ENCODE measurements at regions not wholly inside any gene's neighbourhood (a gene's known extent, or its start where the extent isn't known, plus 50 kb on each side); places are given as distances from the start of the nearest gene placed in this dataset.

DNA sequence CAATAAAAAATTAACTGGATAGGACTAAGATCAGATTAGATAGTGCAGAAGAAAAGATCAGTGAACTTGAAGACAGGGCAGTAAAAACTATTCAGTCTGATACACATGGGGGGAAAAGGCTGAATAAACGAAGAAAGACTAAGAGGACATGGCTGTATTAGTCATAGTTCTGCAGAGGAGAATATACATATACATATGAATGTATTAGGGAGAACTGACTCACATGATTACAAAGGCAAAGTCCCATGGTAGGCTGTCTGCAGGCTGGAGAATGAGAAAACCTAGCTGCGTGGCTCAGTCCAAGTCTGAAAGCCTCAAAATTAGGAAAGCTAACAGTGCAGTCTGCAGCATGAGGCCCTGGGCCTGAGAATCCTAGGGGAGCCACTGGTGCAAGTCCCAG is 98.2 kb upstream of the GNAO1 start:
- H3K9ac ChIP-seq (ENCODE audit: low read length), result no peak overlapping the region
- no peaks in the 10 kb centered on the region for H3K4me1 ChIP-seq (ENCODE audit: control insufficient read depth, insufficient read depth, low read length)
- no peaks in the 10 kb centered on the region for H3K9me3 ChIP-seq (ENCODE audit: control insufficient read depth, low read length)
- DNase-seq (ENCODE audit: low read depth), result no peak
- H3K4me3 ChIP-seq (ENCODE audit: low read length), result no peak overlapping the region
- no peaks in the 10 kb centered on the region for H3K36me3 ChIP-seq (ENCODE audit: control insufficient read depth, insufficient read depth, low read length, severe bottlenecking)
- peaks cover 22% of the 10 kb centered on the region for H3K27me3 ChIP-seq (replicated peaks; ENCODE audit: control insufficient read depth, insufficient read depth, low read length)

DNA sequence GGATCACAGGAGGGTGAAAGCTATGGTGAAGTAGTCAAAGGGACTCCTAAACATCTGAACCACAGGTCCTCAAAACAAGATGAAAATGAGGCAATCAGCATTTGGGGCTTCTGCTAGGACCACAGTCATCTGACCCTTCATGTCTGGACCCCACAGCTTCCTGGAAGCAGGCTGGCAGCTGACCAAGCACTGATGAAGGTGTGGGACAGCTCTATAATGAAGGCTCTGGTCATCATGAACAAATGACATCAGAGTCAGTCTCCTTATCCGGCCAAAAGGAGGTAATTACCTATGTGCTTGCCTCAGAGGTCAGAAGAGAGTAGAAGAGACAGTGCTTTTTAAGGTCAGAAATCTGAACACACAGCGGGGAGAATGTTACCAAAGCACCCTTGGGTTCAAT is 101.2 kb upstream of the GNAO1 start:
- peaks cover 20% of the 10 kb centered on the region for H3K27me3 ChIP-seq (replicated peaks; ENCODE audit: control insufficient read depth, insufficient read depth, low read length)
- no peak overlapping the region for H3K4me3 ChIP-seq (ENCODE audit: low read length)
- no peaks in the 10 kb centered on the region for H3K9me3 ChIP-seq (ENCODE audit: control insufficient read depth, low read length)
- DNase-seq (ENCODE audit: low read depth), result no peak
- no peak overlapping the region for H3K9ac ChIP-seq (ENCODE audit: low read length)
- H3K4me1 ChIP-seq (ENCODE audit: control insufficient read depth, insufficient read depth, low read length), result no peaks in the 10 kb centered on the region
- no peaks in the 10 kb centered on the region for H3K36me3 ChIP-seq (ENCODE audit: control insufficient read depth, insufficient read depth, low read length, severe bottlenecking)

DNA sequence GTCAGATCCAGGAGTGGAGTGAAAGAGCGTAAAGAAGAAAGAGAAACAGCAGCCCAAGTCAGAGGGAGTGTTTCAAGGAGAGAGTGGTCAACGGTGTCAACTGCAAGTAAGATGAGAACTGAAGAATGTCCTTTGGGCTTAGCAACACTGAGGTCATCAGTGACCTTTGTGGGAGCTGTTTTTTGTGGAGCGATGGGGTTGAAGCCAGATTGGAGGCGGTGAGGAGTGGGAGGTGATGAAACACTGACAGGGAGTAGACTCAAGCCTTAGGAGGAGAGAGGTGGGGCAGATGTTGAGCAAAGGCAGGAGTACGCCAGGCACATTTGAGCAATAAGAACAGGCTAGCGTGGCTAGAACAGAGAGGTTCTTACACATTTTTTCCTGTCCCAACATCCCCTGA is 103.7 kb upstream of the GNAO1 start:
- H3K27me3 ChIP-seq (replicated peaks; ENCODE audit: control insufficient read depth, insufficient read depth, low read length), result peaks cover 20% of the 10 kb centered on the region
- DNase-seq (ENCODE audit: low read depth), result no peak
- H3K36me3 ChIP-seq (ENCODE audit: control insufficient read depth, insufficient read depth, low read length, severe bottlenecking), result no peaks in the 10 kb centered on the region
- no peaks in the 10 kb centered on the region for H3K9me3 ChIP-seq (ENCODE audit: control insufficient read depth, low read length)
- no peak overlapping the region for H3K9ac ChIP-seq (ENCODE audit: low read length)
- no peak overlapping the region for H3K4me3 ChIP-seq (ENCODE audit: low read length)
- H3K4me1 ChIP-seq (ENCODE audit: control insufficient read depth, insufficient read depth, low read length), result no peaks in the 10 kb centered on the region

DNA sequence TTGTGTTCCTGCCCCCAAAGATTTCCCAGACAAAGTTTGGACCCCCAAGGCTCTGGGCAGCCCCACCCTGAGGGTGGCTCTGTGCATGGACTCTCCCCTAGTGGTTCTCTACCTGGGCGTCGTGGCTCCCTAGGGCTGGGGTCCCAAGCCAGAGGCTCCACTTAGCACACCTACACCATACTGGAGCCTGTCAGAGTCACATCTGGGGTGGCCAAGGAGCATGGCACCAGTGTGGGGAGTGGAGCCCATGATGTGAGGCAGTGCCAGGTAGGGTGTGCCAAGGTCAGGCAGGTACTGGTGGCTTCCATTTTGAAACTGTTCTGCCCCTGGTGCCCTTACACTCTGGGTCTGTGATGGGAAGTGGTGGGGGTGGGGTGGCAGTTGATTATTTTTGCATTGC is 109.9 kb upstream of the GNAO1 start:
- no peaks in the 10 kb centered on the region for H3K36me3 ChIP-seq (ENCODE audit: control insufficient read depth, insufficient read depth, low read length, severe bottlenecking)
- peaks cover 7% of the 10 kb centered on the region for H3K9me3 ChIP-seq (ENCODE audit: control insufficient read depth, low read length)
- H3K9ac ChIP-seq (ENCODE audit: low read length), result no peak overlapping the region
- H3K27me3 ChIP-seq (replicated peaks; ENCODE audit: control insufficient read depth, insufficient read depth, low read length), result no peaks in the 10 kb centered on the region
- no peak for DNase-seq (ENCODE audit: low read depth)
- no peaks in the 10 kb centered on the region for H3K4me1 ChIP-seq (ENCODE audit: control insufficient read depth, insufficient read depth, low read length)
- H3K4me3 ChIP-seq (ENCODE audit: low read length), result no peak overlapping the region

DNA sequence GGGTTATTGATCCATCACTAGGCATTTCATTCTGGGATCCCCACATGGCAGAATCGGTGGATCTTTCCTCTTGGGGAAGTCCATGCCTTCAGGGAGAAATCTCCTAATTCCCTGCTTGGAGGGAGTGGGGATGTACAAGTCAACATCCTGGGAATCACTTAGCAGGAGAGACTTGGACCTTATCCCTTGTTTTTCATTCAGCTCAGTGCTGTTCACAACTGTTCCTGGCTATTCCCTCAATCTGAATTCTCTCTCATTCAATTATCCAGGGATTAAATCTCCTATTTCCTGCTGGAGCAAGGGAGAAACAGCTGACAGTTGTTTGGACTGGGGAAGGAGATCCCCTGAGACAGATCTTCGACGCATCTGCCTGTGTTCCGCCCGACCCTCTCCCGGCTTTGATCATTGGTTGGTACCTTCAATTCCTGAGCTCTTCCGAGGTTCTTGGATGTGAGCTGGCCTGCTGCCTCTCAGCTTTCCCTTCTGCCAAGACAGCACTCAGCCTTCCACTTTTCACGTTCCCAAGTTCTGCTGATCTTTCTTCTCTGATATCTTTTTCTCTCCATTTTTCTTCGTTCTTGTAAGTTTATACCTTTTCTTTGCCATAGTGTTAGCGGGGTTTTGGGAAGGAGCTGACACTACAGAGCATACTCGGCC is 115.4 kb upstream of the GNAO1 start:
- Histone ChIP-seq H3K36me3 (ENCODE audit: control insufficient read depth, insufficient read depth, low read length, severe bottlenecking) (no peaks in the 10 kb centered on the region), H3K9ac (ENCODE audit: low read length) (no peak overlapping the region), H3K9me3 (ENCODE audit: control insufficient read depth, low read length) (no peaks in the 10 kb centered on the region), H3K4me3 (ENCODE audit: low read length) (no peak overlapping the region), H3K27me3 (replicated peaks; ENCODE audit: control insufficient read depth, insufficient read depth, low read length) (peaks cover 14% of the 10 kb centered on the region), H3K4me1 (ENCODE audit: control insufficient read depth, insufficient read depth, low read length) (no peaks in the 10 kb centered on the region)
- no peak for DNase-seq (ENCODE audit: low read depth)

DNA sequence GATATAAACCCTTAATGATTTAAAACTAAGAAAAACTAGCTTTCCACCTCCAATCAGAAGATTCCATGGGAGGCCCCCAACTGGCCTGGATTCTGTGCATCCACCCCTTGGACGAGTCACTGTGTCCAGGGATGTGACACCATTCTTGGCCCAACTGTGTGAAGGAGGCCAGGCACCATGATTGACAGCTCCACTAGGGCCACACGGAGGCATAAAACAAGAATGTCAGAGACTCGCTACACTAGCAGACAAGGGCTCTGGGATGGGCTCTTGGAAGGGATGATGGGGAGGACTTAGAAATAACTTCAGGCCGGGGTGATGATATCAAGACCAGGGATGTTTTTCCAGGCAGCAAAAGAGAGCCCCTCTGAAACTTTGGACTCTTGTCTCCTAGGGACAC is 117.8 kb upstream of the GNAO1 start:
- DNase-seq (ENCODE audit: low read depth), result no peak
- Histone ChIP-seq H3K9me3 (ENCODE audit: control insufficient read depth, low read length) (no peaks in the 10 kb centered on the region), H3K4me1 (ENCODE audit: control insufficient read depth, insufficient read depth, low read length) (no peaks in the 10 kb centered on the region), H3K36me3 (ENCODE audit: control insufficient read depth, insufficient read depth, low read length, severe bottlenecking) (no peaks in the 10 kb centered on the region), H3K9ac (ENCODE audit: low read length) (no peak overlapping the region), H3K4me3 (ENCODE audit: low read length) (no peak overlapping the region), H3K27me3 (replicated peaks; ENCODE audit: control insufficient read depth, insufficient read depth, low read length) (peaks cover 14% of the 10 kb centered on the region)

DNA sequence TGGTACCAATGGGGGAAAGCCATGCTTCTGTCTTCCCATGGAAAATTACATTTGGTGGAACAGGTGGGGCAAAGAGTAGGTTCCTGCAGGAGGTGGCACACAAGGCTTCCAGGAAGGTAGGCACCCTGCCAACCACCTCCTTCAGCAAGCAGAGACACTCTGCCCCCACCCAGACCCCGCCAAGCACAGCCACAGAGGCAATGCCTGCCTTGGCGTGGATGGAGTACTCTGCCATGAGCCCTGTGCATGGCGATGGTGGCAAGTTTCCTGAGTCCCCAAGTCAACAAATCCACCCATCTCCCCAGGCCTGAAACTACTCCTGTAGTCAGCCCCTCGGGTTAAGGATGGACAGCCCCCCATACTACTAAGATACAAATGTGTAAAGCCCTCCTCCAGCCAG is 119.2 kb upstream of the GNAO1 start:
- Histone ChIP-seq H3K4me1 (ENCODE audit: control insufficient read depth, insufficient read depth, low read length) (no peaks in the 10 kb centered on the region), H3K9me3 (ENCODE audit: control insufficient read depth, low read length) (no peaks in the 10 kb centered on the region), H3K4me3 (ENCODE audit: low read length) (no peak overlapping the region), H3K9ac (ENCODE audit: low read length) (no peak overlapping the region), H3K36me3 (ENCODE audit: control insufficient read depth, insufficient read depth, low read length, severe bottlenecking) (no peaks in the 10 kb centered on the region), H3K27me3 (replicated peaks; ENCODE audit: control insufficient read depth, insufficient read depth, low read length) (peaks cover 14% of the 10 kb centered on the region)
- no peak for DNase-seq (ENCODE audit: low read depth)

DNA sequence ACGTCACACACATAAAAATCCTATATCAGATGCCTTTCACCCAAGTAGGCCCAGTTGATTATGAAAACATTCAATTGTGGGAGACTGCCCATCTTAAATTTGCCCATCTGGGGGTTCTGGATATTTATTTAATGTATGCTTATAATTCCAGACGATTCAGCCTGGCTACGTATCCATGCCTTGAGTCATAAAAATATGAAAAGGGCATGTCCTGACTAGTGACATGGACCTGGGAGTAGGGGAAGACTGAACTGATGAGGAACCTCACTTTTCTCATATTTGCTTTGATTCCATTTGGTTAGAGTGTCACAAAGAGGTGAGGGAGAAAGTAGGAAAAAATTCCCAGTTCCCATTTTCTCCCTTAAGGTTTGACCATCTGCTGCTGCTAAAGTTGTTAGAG is 122.5 kb upstream of the GNAO1 start:
- Histone ChIP-seq H3K4me3 (ENCODE audit: low read length) (no peak overlapping the region), H3K9ac (ENCODE audit: low read length) (no peak overlapping the region), H3K9me3 (ENCODE audit: control insufficient read depth, low read length) (no peaks in the 10 kb centered on the region), H3K4me1 (ENCODE audit: control insufficient read depth, insufficient read depth, low read length) (no peaks in the 10 kb centered on the region), H3K27me3 (replicated peaks; ENCODE audit: control insufficient read depth, insufficient read depth, low read length) (peaks cover 4% of the 10 kb centered on the region), H3K36me3 (ENCODE audit: control insufficient read depth, insufficient read depth, low read length, severe bottlenecking) (no peaks in the 10 kb centered on the region)
- DNase-seq (ENCODE audit: low read depth), result no peak

DNA sequence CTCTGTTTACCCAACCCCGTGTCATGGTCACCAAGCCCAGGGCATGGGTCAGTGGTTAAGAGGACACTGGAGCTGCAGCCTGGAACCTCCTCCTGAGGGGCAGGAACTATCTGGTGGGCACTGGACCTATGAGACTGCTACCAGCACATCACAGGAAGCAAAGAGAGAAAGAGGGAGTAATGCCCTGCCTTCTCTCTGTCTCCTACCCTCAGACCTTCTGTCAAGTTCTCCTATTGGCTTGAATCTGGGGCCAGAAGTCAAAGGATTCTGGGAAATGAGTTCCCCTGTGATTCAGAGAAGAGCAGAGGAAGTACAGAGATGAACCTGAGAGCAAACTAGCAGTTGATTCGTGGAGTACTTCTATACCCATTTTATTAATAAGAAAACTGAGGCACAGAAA is 123.0 kb upstream of the GNAO1 start:
- Histone ChIP-seq H3K27me3 (replicated peaks; ENCODE audit: control insufficient read depth, insufficient read depth, low read length) (peaks cover 4% of the 10 kb centered on the region), H3K4me3 (ENCODE audit: low read length) (no peak overlapping the region), H3K9ac (ENCODE audit: low read length) (no peak overlapping the region), H3K9me3 (ENCODE audit: control insufficient read depth, low read length) (no peaks in the 10 kb centered on the region), H3K4me1 (ENCODE audit: control insufficient read depth, insufficient read depth, low read length) (no peaks in the 10 kb centered on the region), H3K36me3 (ENCODE audit: control insufficient read depth, insufficient read depth, low read length, severe bottlenecking) (no peaks in the 10 kb centered on the region)
- no peak for DNase-seq (ENCODE audit: low read depth)

DNA sequence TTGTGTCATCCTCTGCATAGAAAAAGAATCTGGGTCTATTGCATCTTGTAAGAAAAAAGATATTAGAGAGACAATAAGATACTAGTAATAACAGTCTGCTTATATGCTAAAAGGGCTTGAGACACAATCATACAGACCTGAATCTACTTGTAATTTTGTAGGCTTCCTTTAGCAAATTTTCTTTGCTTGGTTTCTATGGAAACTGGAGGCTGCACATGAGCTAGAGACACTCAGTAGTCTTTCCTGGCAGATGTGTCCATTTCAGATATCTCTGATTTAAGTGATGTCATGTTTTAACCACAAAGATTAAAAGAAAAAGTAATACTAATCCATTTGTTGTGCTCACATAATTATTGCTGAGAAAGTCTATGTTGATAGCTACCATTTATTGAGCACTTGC is 123.9 kb upstream of the GNAO1 start:
- DNase-seq (ENCODE audit: low read depth), result no peak
- no peaks in the 10 kb centered on the region for H3K36me3 ChIP-seq (ENCODE audit: control insufficient read depth, insufficient read depth, low read length, severe bottlenecking)
- no peak overlapping the region for H3K9ac ChIP-seq (ENCODE audit: low read length)
- H3K4me3 ChIP-seq (ENCODE audit: low read length), result no peak overlapping the region
- H3K4me1 ChIP-seq (ENCODE audit: control insufficient read depth, insufficient read depth, low read length), result no peaks in the 10 kb centered on the region
- no peaks in the 10 kb centered on the region for H3K27me3 ChIP-seq (replicated peaks; ENCODE audit: control insufficient read depth, insufficient read depth, low read length)
- H3K9me3 ChIP-seq (ENCODE audit: control insufficient read depth, low read length), result no peaks in the 10 kb centered on the region

DNA sequence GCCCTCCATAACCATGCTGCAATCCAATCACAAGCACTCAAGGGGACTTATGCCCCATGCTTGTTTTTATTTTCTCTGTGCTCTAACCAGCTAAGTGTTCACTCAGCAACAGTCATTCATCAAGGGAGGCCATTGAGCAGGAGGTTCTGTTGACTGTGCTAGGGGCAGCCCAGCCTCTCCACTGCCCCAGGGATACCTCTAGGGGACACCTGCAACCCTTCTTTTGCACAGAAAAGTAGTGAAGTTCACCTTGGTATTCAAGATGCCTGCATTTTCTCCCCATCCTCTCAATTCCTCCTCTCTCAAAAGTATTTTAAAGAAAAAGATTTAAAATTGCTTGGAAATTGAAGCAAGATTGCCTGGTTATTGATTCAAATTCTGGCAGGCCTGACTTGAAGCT is 124.7 kb upstream of the GNAO1 start:
- Histone ChIP-seq H3K9ac (ENCODE audit: low read length) (no peak overlapping the region), H3K4me3 (ENCODE audit: low read length) (no peak overlapping the region), H3K9me3 (ENCODE audit: control insufficient read depth, low read length) (no peaks in the 10 kb centered on the region), H3K4me1 (ENCODE audit: control insufficient read depth, insufficient read depth, low read length) (no peaks in the 10 kb centered on the region), H3K27me3 (replicated peaks; ENCODE audit: control insufficient read depth, insufficient read depth, low read length) (no peaks in the 10 kb centered on the region), H3K36me3 (ENCODE audit: control insufficient read depth, insufficient read depth, low read length, severe bottlenecking) (no peaks in the 10 kb centered on the region)
- no peak for DNase-seq (ENCODE audit: low read depth)

DNA sequence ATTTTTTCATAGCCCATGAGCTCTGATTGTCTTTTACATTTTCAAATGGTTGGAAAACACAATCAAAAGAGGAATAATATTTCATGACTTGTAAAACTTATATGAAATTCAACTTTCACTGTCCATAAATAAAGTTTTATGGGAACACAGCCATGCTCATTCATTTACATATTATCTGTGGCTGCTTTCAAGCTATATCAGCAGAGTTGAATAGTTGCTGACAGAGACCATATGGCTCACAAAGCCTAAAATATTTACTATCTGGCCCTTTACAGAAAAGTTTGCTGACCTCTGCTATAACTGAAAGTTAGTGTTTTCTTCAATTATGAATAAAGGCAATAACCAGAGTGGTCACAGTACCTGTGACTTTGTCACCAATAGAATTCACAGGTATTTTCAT is 128.2 kb upstream of the GNAO1 start:
- Histone ChIP-seq H3K4me3 (ENCODE audit: low read length) (no peak overlapping the region), H3K4me1 (ENCODE audit: control insufficient read depth, insufficient read depth, low read length) (no peaks in the 10 kb centered on the region), H3K9ac (ENCODE audit: low read length) (no peak overlapping the region), H3K9me3 (ENCODE audit: control insufficient read depth, low read length) (no peaks in the 10 kb centered on the region), H3K27me3 (replicated peaks; ENCODE audit: control insufficient read depth, insufficient read depth, low read length) (no peaks in the 10 kb centered on the region), H3K36me3 (ENCODE audit: control insufficient read depth, insufficient read depth, low read length, severe bottlenecking) (no peaks in the 10 kb centered on the region)
- no peak for DNase-seq (ENCODE audit: low read depth)

Measured in adipocyte (in vitro differentiated cells).